GM10248 (cell line): ENCODE measurements at regions not wholly inside any gene's neighbourhood (a gene's known extent, or its start where the extent isn't known, plus 50 kb on each side); places are given as distances from the start of the nearest gene placed in this dataset.

Source experiments
- CTCF ChIA-PET: fragments of 300-600 bp; sonication (Branson Sonifier 250); formaldehyde crosslinking; extraction: SDS; loops from one replicate; lab custom pipeline; 2021; ENCODE audit warnings: antibody characterized with exemption; lab: Yijun Ruan, JAX
- POLR2A ChIA-PET: fragments of 350-650 bp; sonication (Branson Sonifier 250); formaldehyde crosslinking; extraction: SDS; loops from one replicate; lab custom pipeline; 2020; ENCODE audit warnings: antibody characterized with exemption; lab: Yijun Ruan, JAX
- DNase-seq: peaks from one replicate; pipeline ENCODE4 v3.0.0; 2012; ENCODE audit errors: extremely low spot score
- TF ChIP-seq, protein P1 (sequence below): IDR thresholded peaks from 2 replicates; pipeline ENCODE4 v1.5.1; 2012; ENCODE audit warnings: mild to moderate bottlenecking, low read depth; ENCODE audit errors: extremely low read depth, missing control alignments, control extremely low read depth

DNA sequence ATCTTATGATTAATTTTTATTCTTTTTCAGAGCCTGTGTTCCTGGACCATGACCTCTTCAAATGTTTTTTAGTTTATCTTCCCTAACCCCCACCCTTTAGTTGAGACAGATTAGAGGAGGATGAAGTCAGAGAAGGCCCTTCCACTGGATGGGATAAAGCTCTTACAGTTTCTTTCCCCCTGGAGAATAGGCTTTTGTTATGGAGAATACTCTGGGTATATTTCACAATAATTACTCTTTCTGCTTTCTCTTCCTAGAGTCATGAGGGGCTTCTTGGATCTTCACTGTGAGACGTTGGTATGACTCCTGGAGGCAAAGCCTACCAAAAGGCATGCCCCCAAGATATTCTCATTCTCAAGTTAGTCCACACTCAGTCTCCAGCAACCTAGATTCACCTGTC, 144.4 kb upstream of the THRB start:
- POLR2A ChIA-PET = no interaction called here
- TF ChIP-seq, protein P1, sequence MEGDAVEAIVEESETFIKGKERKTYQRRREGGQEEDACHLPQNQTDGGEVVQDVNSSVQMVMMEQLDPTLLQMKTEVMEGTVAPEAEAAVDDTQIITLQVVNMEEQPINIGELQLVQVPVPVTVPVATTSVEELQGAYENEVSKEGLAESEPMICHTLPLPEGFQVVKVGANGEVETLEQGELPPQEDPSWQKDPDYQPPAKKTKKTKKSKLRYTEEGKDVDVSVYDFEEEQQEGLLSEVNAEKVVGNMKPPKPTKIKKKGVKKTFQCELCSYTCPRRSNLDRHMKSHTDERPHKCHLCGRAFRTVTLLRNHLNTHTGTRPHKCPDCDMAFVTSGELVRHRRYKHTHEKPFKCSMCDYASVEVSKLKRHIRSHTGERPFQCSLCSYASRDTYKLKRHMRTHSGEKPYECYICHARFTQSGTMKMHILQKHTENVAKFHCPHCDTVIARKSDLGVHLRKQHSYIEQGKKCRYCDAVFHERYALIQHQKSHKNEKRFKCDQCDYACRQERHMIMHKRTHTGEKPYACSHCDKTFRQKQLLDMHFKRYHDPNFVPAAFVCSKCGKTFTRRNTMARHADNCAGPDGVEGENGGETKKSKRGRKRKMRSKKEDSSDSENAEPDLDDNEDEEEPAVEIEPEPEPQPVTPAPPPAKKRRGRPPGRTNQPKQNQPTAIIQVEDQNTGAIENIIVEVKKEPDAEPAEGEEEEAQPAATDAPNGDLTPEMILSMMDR = no peak
- no peak for DNase-seq
- CTCF ChIA-PET = interaction anchor here (0.7 to 1.4 kb wide), 3 partner anchors 11 to 16 kb away, joined by 3 to 4 read pairs (median 4); no protein-coding TSS in a partner anchor

DNA sequence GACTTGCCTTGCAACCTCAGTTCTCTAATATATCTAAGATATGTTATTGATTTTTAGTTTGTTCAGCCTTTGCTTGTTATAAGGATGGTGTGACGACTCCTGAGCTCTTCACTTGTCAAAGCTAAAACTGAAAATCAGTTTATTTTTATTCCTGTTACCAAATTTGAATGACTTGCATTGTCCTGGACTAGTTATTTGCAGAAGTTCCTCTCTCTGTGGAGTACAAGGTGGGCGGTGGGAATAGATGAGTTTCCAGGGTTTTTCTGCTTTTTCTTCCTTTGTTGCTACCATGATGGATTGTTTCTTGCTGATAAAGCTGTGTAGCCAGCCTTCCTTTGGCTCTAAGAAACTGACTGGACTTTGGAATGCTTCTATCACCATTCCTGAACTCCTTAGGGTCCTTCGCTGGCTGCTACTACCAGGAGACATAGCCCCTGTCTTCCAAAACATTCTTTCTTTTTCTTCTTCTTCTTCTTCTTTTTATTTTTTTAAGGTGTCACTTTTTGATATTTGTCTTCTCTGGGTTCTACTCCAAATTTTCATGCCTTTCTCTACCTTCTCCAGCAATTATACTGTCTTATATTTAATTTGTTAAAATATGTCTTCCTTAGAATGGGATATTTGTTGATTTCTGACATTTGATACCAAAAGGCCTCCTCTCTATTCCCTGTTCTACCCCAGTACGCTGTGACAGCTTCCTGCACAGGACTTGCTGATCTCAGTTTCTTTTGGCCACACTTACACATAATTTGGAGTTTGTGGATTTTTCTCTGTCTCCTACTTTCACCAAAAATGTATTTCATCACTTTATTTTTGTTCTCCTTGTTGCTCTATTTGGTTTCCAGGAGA, 145.1 kb upstream of the THRB start:
- CTCF ChIA-PET = interaction anchor here (1.2 to 1.4 kb wide), 2 partner anchors 13 to 15 kb away, joined by 3 to 4 read pairs; no protein-coding TSS in a partner anchor
- TF ChIP-seq, protein P1 = no peak
- POLR2A ChIA-PET = no interaction called here
- no peak for DNase-seq

DNA sequence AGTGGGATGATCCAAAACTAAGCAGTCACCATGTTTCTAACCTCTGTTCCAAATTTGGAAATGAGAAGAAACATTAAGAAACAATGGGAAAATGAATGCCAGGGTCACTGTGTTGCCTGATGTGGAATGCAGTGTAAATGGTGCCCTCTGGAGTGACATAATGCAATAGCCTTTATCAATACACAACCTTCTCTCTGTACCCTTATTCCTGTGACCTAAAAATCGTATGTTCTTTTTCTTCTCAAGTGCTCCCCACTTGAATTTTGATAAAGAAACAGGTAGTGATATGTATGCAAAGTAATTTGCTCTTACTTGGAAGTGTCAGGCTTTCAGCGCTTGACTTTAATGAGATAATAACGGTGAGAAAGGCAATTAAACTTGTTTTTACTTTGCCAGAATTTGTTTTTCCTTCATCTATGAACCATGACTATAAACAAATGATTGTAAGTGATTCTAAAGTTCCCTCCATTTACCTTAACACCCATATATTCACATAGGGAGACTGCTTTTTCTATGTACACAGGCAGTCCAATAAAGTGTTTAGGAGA, 145.8 kb upstream of the THRB start:
- TF ChIP-seq, protein P1 = peak; percentile 24
- no peak for DNase-seq
- POLR2A ChIA-PET = no interaction called here
- CTCF ChIA-PET = no interaction called here

DNA sequence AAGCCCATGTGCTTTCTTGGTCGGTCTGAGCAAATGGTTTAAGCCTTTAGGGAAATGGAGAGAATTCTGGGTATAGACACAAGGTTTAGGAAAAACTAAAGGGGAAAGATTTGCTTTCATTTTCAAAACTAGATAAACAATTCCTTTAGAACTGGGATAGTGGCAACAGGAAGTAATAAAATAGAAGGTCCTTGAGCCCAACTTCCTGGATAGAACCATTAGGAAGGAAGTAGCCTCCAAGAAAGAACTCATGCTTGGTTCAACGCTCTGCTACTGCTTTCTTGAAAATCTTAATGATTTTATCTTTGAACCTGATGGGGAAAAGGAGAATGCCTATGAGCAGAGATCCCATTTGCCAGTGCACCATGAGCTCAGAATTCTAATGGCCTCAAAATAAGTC, 147.0 kb upstream of the THRB start:
- TF ChIP-seq, protein P1 = no peak

DNA sequence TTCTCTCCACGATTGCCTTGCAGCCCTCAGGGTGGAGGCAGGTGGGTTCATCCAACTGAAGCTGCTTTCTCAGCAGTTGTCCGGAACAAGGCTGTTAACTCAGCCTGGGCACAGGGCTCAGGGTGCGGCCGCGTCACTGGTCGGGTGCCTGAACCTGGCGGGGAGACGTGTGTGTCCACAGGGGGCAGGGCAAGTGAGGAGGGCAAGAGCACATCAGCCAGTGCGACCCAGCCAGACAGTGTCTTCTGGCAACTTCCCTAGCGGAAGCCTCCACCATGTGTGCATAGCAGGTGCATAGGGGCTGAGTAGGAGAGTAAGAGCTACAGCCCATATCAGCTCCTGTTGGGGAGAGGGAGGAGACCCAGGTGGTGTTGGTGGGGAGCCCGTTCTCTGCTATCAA, 150.4 kb upstream of the THRB start:
- ChIA-PET CTCF (no interaction called here), POLR2A (no interaction called here)
- TF ChIP-seq, protein P1 = no peak
- DNase-seq = no peak

More for the DNA sequence above, 147.0 kb upstream of the THRB start:
- no peak for DNase-seq
- POLR2A ChIA-PET = no interaction called here
- CTCF ChIA-PET = no interaction called here

DNA sequence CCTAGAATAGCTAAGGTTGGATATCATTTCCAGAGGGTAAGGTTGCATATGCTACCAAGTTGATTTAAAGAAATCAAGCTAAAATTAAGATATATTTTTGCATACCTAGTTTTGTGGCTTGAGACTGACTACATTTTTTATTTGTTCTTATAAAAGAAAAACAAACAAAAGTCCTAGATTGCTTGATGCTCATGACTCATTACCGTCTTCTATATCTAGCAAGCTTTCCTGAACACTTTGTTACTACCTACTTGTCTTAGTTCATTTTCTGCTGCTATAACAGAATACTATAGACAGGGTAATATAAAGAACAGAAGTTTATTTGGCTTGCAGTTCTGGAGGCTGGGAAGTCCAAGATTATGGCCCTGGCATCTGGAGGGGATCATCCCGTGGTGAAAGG, 152.1 kb upstream of the THRB start:
- no peak for DNase-seq
- TF ChIP-seq, protein P1 = no peak
- POLR2A ChIA-PET = no interaction called here
- CTCF ChIA-PET = interaction anchor here (0.9 to 2.2 kb wide), 2 partner anchors 34 to 132 kb away, joined by 3 to 5 read pairs; no protein-coding TSS in a partner anchor
